NCI-H1092 treated with DMSO at 0.1 percent for 48 hours (cell line): ENCODE measurements at regions not wholly inside any gene's neighbourhood (a gene's known extent, or its start where the extent isn't known, plus 50 kb on each side); places are given as distances from the start of the nearest gene placed in this dataset.
A peak's percentile ranks its signal among the peaks of the same experiment; 100 is the strongest.

Experiments used
- DNase-seq: peaks from one replicate; lab custom pipeline; 2025; lab: John Stamatoyannopoulos, UW

GRCh38 chr6:102407886-102408741 lies 1014.6 kb downstream of the GRIK2 start:
- no peak for DNase-seq

GRCh38 chr6:102405860-102406259 lies 1012.4 kb downstream of the GRIK2 start:
- no peak for DNase-seq

GRCh38 chr6:102402635-102403329 lies 1009.3 kb downstream of the GRIK2 start:
- no peak for DNase-seq

GRCh38 chr6:102398788-102399390 lies 1005.4 kb downstream of the GRIK2 start:
- no peak for DNase-seq

- no peak for DNase-seq
These were observed 997.0 kb downstream of the GRIK2 start for GRCh38 chr6:102390541-102390940.

GRCh38 chr6:102389994-102390393 lies 996.5 kb downstream of the GRIK2 start:
- no peak for DNase-seq

GRCh38 chr6:102387326-102388033 lies 994.0 kb downstream of the GRIK2 start:
- DNase-seq = no peak

GRCh38 chr6:102381203-102381602 lies 987.7 kb downstream of the GRIK2 start:
- DNase-seq = no peak

GRCh38 chr6:102356170-102356569 lies 962.7 kb downstream of the GRIK2 start:
- no peak for DNase-seq

- no peak for DNase-seq
These were observed 962.1 kb downstream of the GRIK2 start for GRCh38 chr6:102355578-102355977.

GRCh38 chr6:102352552-102352951 lies 959.0 kb downstream of the GRIK2 start:
- no peak for DNase-seq

GRCh38 chr6:102344769-102345168 lies 951.3 kb downstream of the GRIK2 start:
- no peak for DNase-seq

- DNase-seq = no peak
These were observed 946.8 kb downstream of the GRIK2 start for GRCh38 chr6:102340311-102340710.

GRCh38 chr6:102333736-102334135 lies 940.2 kb downstream of the GRIK2 start:
- DNase-seq = no peak

GRCh38 chr6:102327697-102328225 lies 934.3 kb downstream of the GRIK2 start:
- no peak for DNase-seq

- no peak for DNase-seq
These were observed 920.2 kb downstream of the GRIK2 start for GRCh38 chr6:102313699-102314098.

GRCh38 chr6:102309700-102310099 lies 916.2 kb downstream of the GRIK2 start:
- no peak for DNase-seq

- no peak for DNase-seq
These were observed 906.8 kb downstream of the GRIK2 start for GRCh38 chr6:102300350-102300749.

GRCh38 chr6:102298051-102298450 lies 904.5 kb downstream of the GRIK2 start:
- peak; percentile 8 for DNase-seq
